ENCODE measurements at regions not wholly inside any gene's neighbourhood (a gene's known extent, or its start where the extent isn't known, plus 50 kb on each side); places are given as distances from the start of the nearest gene placed in this dataset.
A peak's percentile ranks its signal among the peaks of the same experiment; 100 is the strongest.

- no peaks in the 10 kb centered on the region for H3K36me3 ChIP-seq
Measured at GRCh38 chr6:121581327-121581726, 145.9 kb downstream of the GJA1 start.

GRCh38 chr6:121582262-121582661, 146.8 kb downstream of the GJA1 start:
- no peak for DNase-seq (ENCODE audit: extremely low spot score in 2 of 2)
- Histone ChIP-seq H3K4me1 (no peaks in the 10 kb centered on the region), H3K4me3 (no peak overlapping the region), H3K9me3 (no peaks in the 10 kb centered on the region), H3K27ac (no peak overlapping the region), H3K27me3 (no peaks in the 10 kb centered on the region), H3K36me3 (no peaks in the 10 kb centered on the region)
- intact Hi-C loops (cut with DNase I): no loop called here
- TF ChIP-seq POLR2A (IDR thresholded peaks at IDR 0.05): no peak

More at GRCh38 chr6:121581327-121581726, 145.9 kb downstream of the GJA1 start:
- Histone ChIP-seq H3K4me1 (no peaks in the 10 kb centered on the region), H3K27me3 (no peaks in the 10 kb centered on the region), H3K9me3 (no peaks in the 10 kb centered on the region), H3K4me3 (no peak overlapping the region), H3K27ac (no peak overlapping the region)
- TF ChIP-seq POLR2A (IDR thresholded peaks at IDR 0.05): no peak
- TF ChIP-seq POLR2AphosphoS5 (IDR thresholded peaks at IDR 0.05; ENCODE audit: insufficient read depth in 1 of 2, low read depth in 1 of 2): no peak
- no peak for TF ChIP-seq CTCF (IDR thresholded peaks at IDR 0.05)
- no peak for DNase-seq (ENCODE audit: extremely low spot score in 2 of 2)
- intact Hi-C loops (cut with DNase I): no loop called here

GRCh38 chr6:121584586-121585369, 149.3 kb downstream of the GJA1 start:
- Histone ChIP-seq H3K27ac (peak overlapping the region; percentile 43), H3K4me3 (no peak overlapping the region), H3K36me3 (no peaks in the 10 kb centered on the region), H3K9me3 (no peaks in the 10 kb centered on the region), H3K4me1 (no peaks in the 10 kb centered on the region), H3K27me3 (no peaks in the 10 kb centered on the region)
- intact Hi-C loops (cut with DNase I): no loop called here
- DNase-seq (ENCODE audit: extremely low spot score in 2 of 2): no peak
- no peak for TF ChIP-seq CTCF (IDR thresholded peaks at IDR 0.05)
- no peak for TF ChIP-seq POLR2AphosphoS5 (IDR thresholded peaks at IDR 0.05; ENCODE audit: insufficient read depth in 1 of 2, low read depth in 1 of 2)
- no peak for TF ChIP-seq POLR2A (IDR thresholded peaks at IDR 0.05)

GRCh38 chr6:121590438-121590837, 155.0 kb downstream of the GJA1 start:
- Histone ChIP-seq H3K36me3 (no peaks in the 10 kb centered on the region), H3K27me3 (no peaks in the 10 kb centered on the region), H3K4me1 (peaks cover 16% of the 10 kb centered on the region), H3K9me3 (no peaks in the 10 kb centered on the region), H3K4me3 (no peak overlapping the region), H3K27ac (no peak overlapping the region)
- no peak for DNase-seq (ENCODE audit: extremely low spot score in 2 of 2)
- intact Hi-C loops (cut with DNase I): no loop called here
- TF ChIP-seq CTCF (IDR thresholded peaks at IDR 0.05): no peak
- TF ChIP-seq POLR2A (IDR thresholded peaks at IDR 0.05): no peak
- no peak for TF ChIP-seq POLR2AphosphoS5 (IDR thresholded peaks at IDR 0.05; ENCODE audit: insufficient read depth in 1 of 2, low read depth in 1 of 2)

- Histone ChIP-seq H3K9me3 (no peaks in the 10 kb centered on the region), H3K36me3 (no peaks in the 10 kb centered on the region), H3K4me3 (no peak overlapping the region), H3K4me1 (peaks cover 16% of the 10 kb centered on the region), H3K27ac (no peak overlapping the region), H3K27me3 (no peaks in the 10 kb centered on the region)
- intact Hi-C loops (cut with DNase I): no loop called here
- no peak for TF ChIP-seq POLR2A (IDR thresholded peaks at IDR 0.05)
- no peak for TF ChIP-seq POLR2AphosphoS5 (IDR thresholded peaks at IDR 0.05; ENCODE audit: insufficient read depth in 1 of 2, low read depth in 1 of 2)
- no peak for DNase-seq (ENCODE audit: extremely low spot score in 2 of 2)
Measured at GRCh38 chr6:121590916-121591315, 155.5 kb downstream of the GJA1 start.

- TF ChIP-seq POLR2A (IDR thresholded peaks at IDR 0.05) (no peak), POLR2AphosphoS5 (IDR thresholded peaks at IDR 0.05; ENCODE audit: insufficient read depth in 1 of 2, low read depth in 1 of 2) (no peak), CTCF (IDR thresholded peaks at IDR 0.05) (no peak)
- intact Hi-C loops (cut with DNase I): no loop called here
- Histone ChIP-seq H3K9me3 (no peaks in the 10 kb centered on the region), H3K27ac (no peak overlapping the region), H3K27me3 (no peaks in the 10 kb centered on the region), H3K36me3 (no peaks in the 10 kb centered on the region), H3K4me1 (peaks cover 16% of the 10 kb centered on the region), H3K4me3 (no peak overlapping the region)
- no peak for DNase-seq (ENCODE audit: extremely low spot score in 2 of 2)
Measured at GRCh38 chr6:121592261-121592935, 157.0 kb downstream of the GJA1 start.

Measured in vagina (tissue), 2 donors.